Panc1 (cell line): ENCODE measurements at regions not wholly inside any gene's neighbourhood (a gene's known extent, or its start where the extent isn't known, plus 50 kb on each side); places are given as distances from the start of the nearest gene placed in this dataset.

Source experiments
- CTCF ChIP-seq: fragments of 450-650 bp; IDR thresholded peaks from 2 replicates; pipeline ENCODE4 v1.5.1; 2017; ENCODE audit warnings: mild to moderate bottlenecking
- POLR2AphosphoS5 ChIP-seq: IDR thresholded peaks from 2 replicates; pipeline ENCODE4 v1.6.1; 2012; ENCODE audit warnings: mild to moderate bottlenecking, low read depth, low read length, moderate library complexity
- TCF7L2 ChIP-seq: IDR thresholded peaks from 2 replicates; pipeline ENCODE4 v1.6.1; 2011; ENCODE audit warnings: mild to moderate bottlenecking, low read depth, low read length, inconsistent platforms

- TF ChIP-seq CTCF (no peak), TCF7L2 (no peak), POLR2AphosphoS5 (no peak)
Observed at GRCh38 chr13:47801555-47801954, 199.5 kb downstream of the SUCLA2 start.
